ENCODE measurements at regions not wholly inside any gene's neighbourhood (a gene's known extent, or its start where the extent isn't known, plus 50 kb on each side); places are given as distances from the start of the nearest gene placed in this dataset.

DNA sequence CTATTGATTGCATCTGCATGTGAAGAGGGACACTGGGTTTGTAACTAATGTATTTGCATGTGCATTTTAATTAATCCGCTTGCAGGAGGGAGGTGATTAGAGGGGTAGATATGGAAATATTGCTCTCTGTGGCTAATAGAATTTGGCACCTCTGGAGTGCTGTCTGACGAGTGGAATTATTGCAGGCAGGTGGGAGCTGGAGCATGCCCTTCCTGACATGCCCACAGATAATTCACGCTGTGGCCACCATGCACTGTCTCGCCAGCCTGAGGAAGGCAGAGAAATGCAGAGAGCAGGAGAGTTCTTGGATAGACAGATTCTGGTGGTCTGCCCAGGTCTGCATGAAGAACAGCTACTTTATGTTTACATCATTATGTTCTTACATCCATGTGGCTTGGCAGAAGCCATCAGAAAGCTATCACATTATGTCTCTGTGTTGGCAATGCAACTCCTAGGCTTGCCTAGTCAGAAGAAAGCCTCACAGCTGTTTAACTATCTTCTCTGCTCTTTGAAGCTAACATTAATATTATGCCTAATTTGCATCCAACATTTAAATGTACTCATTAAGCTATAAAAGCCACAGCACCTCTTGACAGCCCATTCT, 89.4 kb upstream of the DRD2 start:
- no peaks in the 10 kb centered on the region for H4K20me1 ChIP-seq (replicated peaks; ENCODE audit: insufficient read depth)
- H3K27ac ChIP-seq (ENCODE audit: low read depth), result no peak overlapping the region
- 0 out of 2 replicates have a peak, but pooled peaks cover 5% of the 10 kb centered on the region for H3K9me2 ChIP-seq (ENCODE audit: insufficient read depth)
- H3K36me3 ChIP-seq (ENCODE audit: insufficient read depth), result no peaks in the 10 kb centered on the region
- H3K4me3 Mint-ChIP-seq, result no peak overlapping the region
- ATAC-seq, result no peak
- DNase-seq (ENCODE audit: low spot score), result no peak
- no peak overlapping the region for H2AFZ ChIP-seq
- H3K4me2 ChIP-seq, result no peak overlapping the region; the same call in 1 of the 2 replicates
- H3K36me3 Mint-ChIP-seq (ENCODE audit: low read depth), result no peaks in the 10 kb centered on the region
- no peaks in the 10 kb centered on the region for H3F3A ChIP-seq (replicated peaks; ENCODE audit: low read depth)
- no peaks in the 10 kb centered on the region for H3K9me3 Mint-ChIP-seq
- H3K27me3 Mint-ChIP-seq (ENCODE audit: insufficient read depth, low read depth, poor library complexity), result peaks cover 3% of the 10 kb centered on the region
- H3K27me3 ChIP-seq (ENCODE audit: insufficient read depth), result no peaks in the 10 kb centered on the region
- H3K4me1 Mint-ChIP-seq, result peaks cover 59% of the 10 kb centered on the region
- no peak overlapping the region for H3K27ac Mint-ChIP-seq
- no peak overlapping the region for H3K4me3 ChIP-seq
- peaks cover 29% of the 10 kb centered on the region for H3K4me1 ChIP-seq (ENCODE audit: insufficient read depth)
- no peak for TF ChIP-seq EZH2 (IDR thresholded peaks at IDR 0.05; ENCODE audit: low read depth, unreplicated experiment)
- TF ChIP-seq, protein P1, sequence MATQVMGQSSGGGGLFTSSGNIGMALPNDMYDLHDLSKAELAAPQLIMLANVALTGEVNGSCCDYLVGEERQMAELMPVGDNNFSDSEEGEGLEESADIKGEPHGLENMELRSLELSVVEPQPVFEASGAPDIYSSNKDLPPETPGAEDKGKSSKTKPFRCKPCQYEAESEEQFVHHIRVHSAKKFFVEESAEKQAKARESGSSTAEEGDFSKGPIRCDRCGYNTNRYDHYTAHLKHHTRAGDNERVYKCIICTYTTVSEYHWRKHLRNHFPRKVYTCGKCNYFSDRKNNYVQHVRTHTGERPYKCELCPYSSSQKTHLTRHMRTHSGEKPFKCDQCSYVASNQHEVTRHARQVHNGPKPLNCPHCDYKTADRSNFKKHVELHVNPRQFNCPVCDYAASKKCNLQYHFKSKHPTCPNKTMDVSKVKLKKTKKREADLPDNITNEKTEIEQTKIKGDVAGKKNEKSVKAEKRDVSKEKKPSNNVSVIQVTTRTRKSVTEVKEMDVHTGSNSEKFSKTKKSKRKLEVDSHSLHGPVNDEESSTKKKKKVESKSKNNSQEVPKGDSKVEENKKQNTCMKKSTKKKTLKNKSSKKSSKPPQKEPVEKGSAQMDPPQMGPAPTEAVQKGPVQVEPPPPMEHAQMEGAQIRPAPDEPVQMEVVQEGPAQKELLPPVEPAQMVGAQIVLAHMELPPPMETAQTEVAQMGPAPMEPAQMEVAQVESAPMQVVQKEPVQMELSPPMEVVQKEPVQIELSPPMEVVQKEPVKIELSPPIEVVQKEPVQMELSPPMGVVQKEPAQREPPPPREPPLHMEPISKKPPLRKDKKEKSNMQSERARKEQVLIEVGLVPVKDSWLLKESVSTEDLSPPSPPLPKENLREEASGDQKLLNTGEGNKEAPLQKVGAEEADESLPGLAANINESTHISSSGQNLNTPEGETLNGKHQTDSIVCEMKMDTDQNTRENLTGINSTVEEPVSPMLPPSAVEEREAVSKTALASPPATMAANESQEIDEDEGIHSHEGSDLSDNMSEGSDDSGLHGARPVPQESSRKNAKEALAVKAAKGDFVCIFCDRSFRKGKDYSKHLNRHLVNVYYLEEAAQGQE (IDR thresholded peaks at IDR 0.05; ENCODE audit: unreplicated experiment), result no peak
- TF ChIP-seq, protein P2, sequence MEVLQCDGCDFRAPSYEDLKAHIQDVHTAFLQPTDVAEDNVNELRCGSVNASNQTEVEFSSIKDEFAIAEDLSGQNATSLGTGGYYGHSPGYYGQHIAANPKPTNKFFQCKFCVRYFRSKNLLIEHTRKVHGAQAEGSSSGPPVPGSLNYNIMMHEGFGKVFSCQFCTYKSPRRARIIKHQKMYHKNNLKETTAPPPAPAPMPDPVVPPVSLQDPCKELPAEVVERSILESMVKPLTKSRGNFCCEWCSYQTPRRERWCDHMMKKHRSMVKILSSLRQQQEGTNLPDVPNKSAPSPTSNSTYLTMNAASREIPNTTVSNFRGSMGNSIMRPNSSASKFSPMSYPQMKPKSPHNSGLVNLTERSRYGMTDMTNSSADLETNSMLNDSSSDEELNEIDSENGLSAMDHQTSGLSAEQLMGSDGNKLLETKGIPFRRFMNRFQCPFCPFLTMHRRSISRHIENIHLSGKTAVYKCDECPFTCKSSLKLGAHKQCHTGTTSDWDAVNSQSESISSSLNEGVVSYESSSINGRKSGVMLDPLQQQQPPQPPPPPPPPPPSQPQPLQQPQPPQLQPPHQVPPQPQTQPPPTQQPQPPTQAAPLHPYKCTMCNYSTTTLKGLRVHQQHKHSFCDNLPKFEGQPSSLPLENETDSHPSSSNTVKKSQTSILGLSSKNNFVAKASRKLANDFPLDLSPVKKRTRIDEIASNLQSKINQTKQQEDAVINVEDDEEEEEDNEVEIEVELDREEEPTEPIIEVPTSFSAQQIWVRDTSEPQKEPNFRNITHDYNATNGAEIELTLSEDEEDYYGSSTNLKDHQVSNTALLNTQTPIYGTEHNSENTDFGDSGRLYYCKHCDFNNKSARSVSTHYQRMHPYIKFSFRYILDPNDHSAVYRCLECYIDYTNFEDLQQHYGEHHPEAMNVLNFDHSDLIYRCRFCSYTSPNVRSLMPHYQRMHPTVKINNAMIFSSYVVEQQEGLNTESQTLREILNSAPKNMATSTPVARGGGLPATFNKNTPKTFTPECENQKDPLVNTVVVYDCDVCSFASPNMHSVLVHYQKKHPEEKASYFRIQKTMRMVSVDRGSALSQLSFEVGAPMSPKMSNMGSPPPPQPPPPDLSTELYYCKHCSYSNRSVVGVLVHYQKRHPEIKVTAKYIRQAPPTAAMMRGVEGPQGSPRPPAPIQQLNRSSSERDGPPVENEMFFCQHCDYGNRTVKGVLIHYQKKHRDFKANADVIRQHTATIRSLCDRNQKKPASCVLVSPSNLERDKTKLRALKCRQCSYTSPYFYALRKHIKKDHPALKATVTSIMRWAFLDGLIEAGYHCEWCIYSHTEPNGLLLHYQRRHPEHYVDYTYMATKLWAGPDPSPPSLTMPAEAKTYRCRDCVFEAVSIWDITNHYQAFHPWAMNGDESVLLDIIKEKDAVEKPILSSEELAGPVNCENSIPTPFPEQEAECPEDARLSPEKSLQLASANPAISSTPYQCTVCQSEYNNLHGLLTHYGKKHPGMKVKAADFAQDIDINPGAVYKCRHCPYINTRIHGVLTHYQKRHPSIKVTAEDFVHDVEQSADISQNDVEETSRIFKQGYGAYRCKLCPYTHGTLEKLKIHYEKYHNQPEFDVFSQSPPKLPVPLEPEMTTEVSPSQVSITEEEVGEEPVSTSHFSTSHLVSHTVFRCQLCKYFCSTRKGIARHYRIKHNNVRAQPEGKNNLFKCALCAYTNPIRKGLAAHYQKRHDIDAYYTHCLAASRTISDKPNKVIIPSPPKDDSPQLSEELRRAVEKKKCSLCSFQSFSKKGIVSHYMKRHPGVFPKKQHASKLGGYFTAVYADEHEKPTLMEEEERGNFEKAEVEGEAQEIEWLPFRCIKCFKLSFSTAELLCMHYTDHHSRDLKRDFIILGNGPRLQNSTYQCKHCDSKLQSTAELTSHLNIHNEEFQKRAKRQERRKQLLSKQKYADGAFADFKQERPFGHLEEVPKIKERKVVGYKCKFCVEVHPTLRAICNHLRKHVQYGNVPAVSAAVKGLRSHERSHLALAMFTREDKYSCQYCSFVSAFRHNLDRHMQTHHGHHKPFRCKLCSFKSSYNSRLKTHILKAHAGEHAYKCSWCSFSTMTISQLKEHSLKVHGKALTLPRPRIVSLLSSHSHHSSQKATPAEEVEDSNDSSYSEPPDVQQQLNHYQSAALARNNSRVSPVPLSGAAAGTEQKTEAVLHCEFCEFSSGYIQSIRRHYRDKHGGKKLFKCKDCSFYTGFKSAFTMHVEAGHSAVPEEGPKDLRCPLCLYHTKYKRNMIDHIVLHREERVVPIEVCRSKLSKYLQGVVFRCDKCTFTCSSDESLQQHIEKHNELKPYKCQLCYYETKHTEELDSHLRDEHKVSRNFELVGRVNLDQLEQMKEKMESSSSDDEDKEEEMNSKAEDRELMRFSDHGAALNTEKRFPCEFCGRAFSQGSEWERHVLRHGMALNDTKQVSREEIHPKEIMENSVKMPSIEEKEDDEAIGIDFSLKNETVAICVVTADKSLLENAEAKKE (CRISPR knock-in tag; IDR thresholded peaks at IDR 0.05), result no peak
- no peak for TF ChIP-seq ZNF114 (CRISPR knock-in tag; IDR thresholded peaks at IDR 0.05)
- TF ChIP-seq, protein P3, sequence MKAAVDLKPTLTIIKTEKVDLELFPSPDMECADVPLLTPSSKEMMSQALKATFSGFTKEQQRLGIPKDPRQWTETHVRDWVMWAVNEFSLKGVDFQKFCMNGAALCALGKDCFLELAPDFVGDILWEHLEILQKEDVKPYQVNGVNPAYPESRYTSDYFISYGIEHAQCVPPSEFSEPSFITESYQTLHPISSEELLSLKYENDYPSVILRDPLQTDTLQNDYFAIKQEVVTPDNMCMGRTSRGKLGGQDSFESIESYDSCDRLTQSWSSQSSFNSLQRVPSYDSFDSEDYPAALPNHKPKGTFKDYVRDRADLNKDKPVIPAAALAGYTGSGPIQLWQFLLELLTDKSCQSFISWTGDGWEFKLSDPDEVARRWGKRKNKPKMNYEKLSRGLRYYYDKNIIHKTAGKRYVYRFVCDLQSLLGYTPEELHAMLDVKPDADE (IDR thresholded peaks at IDR 0.05), result no peak
- no peak for TF ChIP-seq NANOG (IDR thresholded peaks at IDR 0.05; ENCODE audit: borderline replicate concordance)
- TF ChIP-seq ZNF331 (CRISPR knock-in tag; IDR thresholded peaks at IDR 0.05; ENCODE audit: low read depth), result no peak
- TF ChIP-seq POLR2AphosphoS5 (IDR thresholded peaks at IDR 0.05; ENCODE audit: low read depth), result no peak
- no peak for TF ChIP-seq CREB1 (CRISPR knock-in tag; IDR thresholded peaks at IDR 0.05; ENCODE audit: low read depth)
- no peak for TF ChIP-seq JUNB (IDR thresholded peaks at IDR 0.05; ENCODE audit: unreplicated experiment)
- TF ChIP-seq, protein P4, sequence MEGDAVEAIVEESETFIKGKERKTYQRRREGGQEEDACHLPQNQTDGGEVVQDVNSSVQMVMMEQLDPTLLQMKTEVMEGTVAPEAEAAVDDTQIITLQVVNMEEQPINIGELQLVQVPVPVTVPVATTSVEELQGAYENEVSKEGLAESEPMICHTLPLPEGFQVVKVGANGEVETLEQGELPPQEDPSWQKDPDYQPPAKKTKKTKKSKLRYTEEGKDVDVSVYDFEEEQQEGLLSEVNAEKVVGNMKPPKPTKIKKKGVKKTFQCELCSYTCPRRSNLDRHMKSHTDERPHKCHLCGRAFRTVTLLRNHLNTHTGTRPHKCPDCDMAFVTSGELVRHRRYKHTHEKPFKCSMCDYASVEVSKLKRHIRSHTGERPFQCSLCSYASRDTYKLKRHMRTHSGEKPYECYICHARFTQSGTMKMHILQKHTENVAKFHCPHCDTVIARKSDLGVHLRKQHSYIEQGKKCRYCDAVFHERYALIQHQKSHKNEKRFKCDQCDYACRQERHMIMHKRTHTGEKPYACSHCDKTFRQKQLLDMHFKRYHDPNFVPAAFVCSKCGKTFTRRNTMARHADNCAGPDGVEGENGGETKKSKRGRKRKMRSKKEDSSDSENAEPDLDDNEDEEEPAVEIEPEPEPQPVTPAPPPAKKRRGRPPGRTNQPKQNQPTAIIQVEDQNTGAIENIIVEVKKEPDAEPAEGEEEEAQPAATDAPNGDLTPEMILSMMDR (conservative IDR thresholded peaks at IDR 0.05; ENCODE audit: low read depth in 2 of 2), result no peak
- no peak for TF ChIP-seq EZH2phosphoT487 (IDR thresholded peaks at IDR 0.05; ENCODE audit: unreplicated experiment)
- TF ChIP-seq STAT1 (IDR thresholded peaks at IDR 0.05; ENCODE audit: unreplicated experiment), result no peak
- H3K79me2 ChIP-seq (replicated peaks; ENCODE audit: insufficient read depth), result no peaks in the 10 kb centered on the region
